ENCODE measurements at regions not wholly inside any gene's neighbourhood (a gene's known extent, or its start where the extent isn't known, plus 50 kb on each side); places are given as distances from the start of the nearest gene placed in this dataset.

GRCh38 chr13:104831831-104832230 lies 1703.6 kb downstream of the EFNB2 start:
- no peak for DNase-seq

- no peak for DNase-seq
Observed at GRCh38 chr13:104823709-104824108, 1711.8 kb downstream of the EFNB2 start.

DNA sequence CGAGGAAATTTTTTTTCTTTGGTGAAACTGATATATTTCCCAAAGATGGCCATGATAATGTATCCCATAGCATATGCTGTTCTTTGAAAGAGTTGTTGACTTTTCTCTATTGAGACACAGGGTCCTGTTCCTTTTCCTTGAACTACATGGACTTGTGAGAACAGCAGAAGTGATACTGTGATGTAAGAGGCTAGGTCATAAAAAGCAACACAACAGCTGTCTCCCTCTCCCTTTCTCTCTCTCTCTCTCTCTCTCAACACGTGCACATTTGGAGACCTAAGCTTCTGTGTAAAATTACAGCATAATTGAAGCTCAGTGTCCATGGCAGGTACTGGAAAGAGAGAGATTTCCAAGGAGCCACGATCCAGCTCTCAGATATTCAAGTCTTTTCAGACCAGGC lies 1712.4 kb downstream of the EFNB2 start:
- no peak for DNase-seq

DNA sequence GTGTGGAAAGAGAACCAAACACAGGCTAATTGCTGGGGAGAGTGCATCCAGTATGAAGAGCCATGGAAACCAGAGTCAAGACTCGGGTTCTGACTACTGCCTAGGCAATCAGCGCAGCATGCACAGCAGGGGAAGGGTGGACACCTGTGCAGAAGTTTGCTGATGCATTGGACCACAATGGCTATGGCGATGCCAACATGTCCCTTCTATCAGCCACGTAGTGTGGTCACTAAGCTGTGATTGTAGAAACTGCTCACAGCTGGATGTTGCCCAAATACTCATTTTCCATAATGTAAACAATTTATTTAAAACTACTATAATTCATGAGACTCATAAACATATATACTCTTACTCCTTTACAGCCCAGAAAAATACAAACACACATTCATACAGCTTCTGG lies 1718.2 kb downstream of the EFNB2 start:
- DNase-seq = no peak

- DNase-seq = no peak
Observed at GRCh38 chr13:104816726-104817125, 1718.7 kb downstream of the EFNB2 start.

- DNase-seq = no peak
Observed at GRCh38 chr13:104810242-104810641, 1725.2 kb downstream of the EFNB2 start.

- no peak for DNase-seq
Observed at GRCh38 chr13:104809483-104809882, 1726.0 kb downstream of the EFNB2 start.

- no peak for DNase-seq
Observed at GRCh38 chr13:104805346-104805745, 1730.1 kb downstream of the EFNB2 start.

DNA sequence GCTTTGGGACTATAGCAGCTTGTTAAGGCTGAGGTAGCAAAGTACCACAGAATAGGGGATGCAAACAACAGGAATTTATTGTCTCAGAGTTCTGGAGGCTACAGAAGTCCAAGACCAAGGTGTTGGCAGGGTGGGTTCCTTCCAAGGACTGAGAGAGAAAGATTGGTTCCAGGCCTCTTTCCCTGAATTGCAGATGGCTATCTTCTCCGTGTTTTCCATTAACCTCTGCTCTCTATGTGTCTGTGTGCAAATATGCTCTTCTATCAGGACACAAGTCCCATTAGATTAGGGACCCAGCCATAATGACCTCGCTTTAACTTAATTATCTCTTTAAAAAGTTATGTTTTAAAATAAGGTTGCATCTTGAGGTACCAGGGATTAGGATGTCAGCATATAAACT lies 1732.9 kb upstream of the SLC10A2 start:
- no peak for DNase-seq

DNA sequence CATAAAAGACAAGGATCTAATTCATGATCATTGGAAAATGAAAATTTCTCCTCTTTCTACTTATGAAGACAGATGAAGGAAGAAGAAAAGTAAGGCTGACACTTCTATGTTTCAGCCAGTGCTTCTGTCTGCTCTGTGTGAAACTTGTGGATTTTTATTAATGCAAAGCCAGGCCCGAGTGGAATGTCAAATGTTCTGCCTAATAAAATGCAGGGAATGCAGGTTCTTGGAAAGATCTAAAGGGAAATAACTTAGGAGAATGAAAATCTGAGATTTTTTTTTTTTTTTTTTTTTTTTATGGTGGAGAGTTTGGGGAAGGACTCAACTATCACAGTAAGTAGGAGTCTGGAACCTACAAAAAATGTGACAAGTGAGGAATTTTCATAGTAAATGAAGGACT lies 1732.3 kb upstream of the SLC10A2 start:
- no peak for DNase-seq

GRCh38 chr13:104796581-104796980 lies 1730.4 kb upstream of the SLC10A2 start:
- no peak for DNase-seq

DNA sequence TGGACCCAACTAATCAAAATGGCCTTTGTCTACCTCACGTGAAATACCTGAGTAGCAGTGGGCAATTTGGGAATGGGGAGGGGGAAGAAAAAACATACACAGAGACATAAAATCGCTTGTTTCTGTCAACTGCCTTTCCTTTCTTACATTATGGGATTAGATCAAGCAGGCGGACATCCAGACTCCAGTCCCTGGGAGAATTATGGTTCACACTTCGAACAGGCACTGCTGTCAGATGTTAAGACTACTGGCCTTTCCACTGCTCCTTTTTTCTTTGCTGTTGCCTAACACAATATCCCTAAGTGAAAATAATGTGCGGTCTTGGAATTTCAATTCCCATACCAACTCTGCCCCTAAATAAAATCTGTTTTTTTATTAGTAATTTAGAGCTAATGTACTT lies 1719.7 kb upstream of the SLC10A2 start:
- no peak for DNase-seq

GRCh38 chr13:104784891-104785290 lies 1718.7 kb upstream of the SLC10A2 start:
- DNase-seq = no peak

- no peak for DNase-seq
Observed at GRCh38 chr13:104782741-104783140, 1716.5 kb upstream of the SLC10A2 start.

- no peak for DNase-seq
Observed at GRCh38 chr13:104779311-104779993, 1713.2 kb upstream of the SLC10A2 start.

GRCh38 chr13:104773775-104774174 lies 1707.6 kb upstream of the SLC10A2 start:
- DNase-seq = no peak

GRCh38 chr13:104769545-104769944 lies 1703.3 kb upstream of the SLC10A2 start:
- no peak for DNase-seq

DNA sequence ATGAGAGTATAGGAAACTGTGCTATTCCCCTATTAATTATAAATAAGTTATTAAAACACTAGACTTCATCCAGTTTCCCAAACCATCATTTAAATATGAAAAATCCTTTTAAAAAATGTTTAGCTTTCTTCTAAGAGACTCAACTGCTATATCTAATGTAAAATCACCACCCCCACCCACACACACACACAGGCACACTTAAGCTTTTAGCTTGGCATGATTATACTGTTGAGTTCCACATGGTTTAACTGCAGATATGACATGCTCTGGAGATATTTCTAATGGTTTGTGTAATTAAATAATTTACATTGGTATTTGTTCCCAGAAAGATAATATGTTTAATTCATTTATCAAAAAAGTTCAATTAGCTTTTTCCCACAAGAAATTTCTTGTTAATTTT lies 1700.1 kb upstream of the SLC10A2 start:
- no peak for DNase-seq

GRCh38 chr13:104764600-104764999 lies 1698.4 kb upstream of the SLC10A2 start:
- DNase-seq = no peak

GRCh38 chr13:104759069-104759468 lies 1692.9 kb upstream of the SLC10A2 start:
- no peak for DNase-seq

DNA sequence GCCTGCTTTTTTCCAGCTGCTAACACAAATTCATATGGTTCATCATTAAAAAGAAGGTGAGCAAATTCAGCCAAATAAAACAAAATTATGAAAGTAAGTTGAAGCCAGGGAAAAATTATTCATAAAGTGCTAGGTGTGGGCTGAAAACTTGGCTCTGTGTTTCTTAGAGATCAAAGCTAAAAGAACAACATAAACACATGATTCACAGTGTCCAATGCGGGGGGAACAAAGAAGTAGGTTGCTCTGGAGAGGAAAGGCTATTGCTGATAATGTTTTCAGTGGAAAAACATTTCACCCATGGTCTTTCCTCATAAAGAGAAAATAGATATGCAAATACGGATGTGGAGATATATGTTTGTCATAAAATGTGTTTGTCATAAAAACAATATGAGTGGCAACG lies 1691.5 kb upstream of the SLC10A2 start:
- DNase-seq = no peak

GRCh38 chr13:104750377-104750776 lies 1684.2 kb upstream of the SLC10A2 start:
- no peak for DNase-seq

DNA sequence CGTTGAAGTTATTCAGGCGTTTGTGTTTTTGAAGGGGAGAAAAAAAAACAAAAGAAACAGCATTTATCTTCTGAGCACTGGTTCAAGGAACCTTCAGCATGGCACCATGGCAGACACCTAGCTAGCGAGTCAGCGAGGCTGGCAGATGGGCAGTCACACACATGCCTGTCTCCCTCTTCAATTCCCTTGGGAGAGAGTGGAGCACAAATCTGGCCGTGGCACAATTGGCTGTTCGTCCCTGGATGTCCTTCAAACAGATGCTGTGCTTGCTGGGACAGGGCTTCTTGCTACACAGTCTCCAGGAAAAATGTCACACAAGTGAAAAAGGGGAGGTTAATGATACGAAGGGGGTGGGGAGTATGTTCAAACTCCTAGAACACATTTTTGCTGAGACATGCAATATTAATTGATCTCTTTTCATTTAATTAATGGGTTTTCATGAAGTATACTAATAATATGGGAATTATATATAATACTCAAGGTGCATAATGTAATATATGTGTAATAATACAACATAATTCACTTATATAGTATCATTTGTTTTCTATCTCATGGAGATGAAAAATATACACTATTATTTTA lies 1674.5 kb upstream of the SLC10A2 start:
- DNase-seq = peak in 1 of 14 donors; percentile 19

- no peak for DNase-seq
Observed at GRCh38 chr13:104737713-104738112, 1671.5 kb upstream of the SLC10A2 start.

GRCh38 chr13:104733427-104733826 lies 1667.2 kb upstream of the SLC10A2 start:
- no peak for DNase-seq
